Prostate gland (tissue), 2 donors: ENCODE measurements at regions not wholly inside any gene's neighbourhood (a gene's known extent, or its start where the extent isn't known, plus 50 kb on each side); places are given as distances from the start of the nearest gene placed in this dataset.

Experiments used
- CTCF ChIP-seq, 4 experiments: fragments of 200-600 bp in 2 of 4; fragments of 450-650 bp in 2 of 4; sonication (generic) in 2 of 4; IDR thresholded peaks; 1 replicate in 3 of 4; 2 replicates in 1 of 4; pipeline ENCODE4 v1.5.1; 2016 to 2019; ENCODE audit warnings: antibody characterized with exemption in 4 of 4, mild to moderate bottlenecking in 2 of 4, moderate library complexity in 2 of 4
- POLR2A ChIP-seq: fragments of 450-650 bp; IDR thresholded peaks from one replicate; pipeline ENCODE4 v1.6.1; 2016; ENCODE audit warnings: antibody characterized with exemption, mild to moderate bottlenecking

- TF ChIP-seq POLR2A (no peak), CTCF (IDR thresholded peaks at IDR 0.05) (no peak)
Observed at GRCh38 chrX:39161611-39162255, 360.5 kb downstream of the MID1IP1 start.
